ENCODE measurements at regions not wholly inside any gene's neighbourhood (a gene's known extent, or its start where the extent isn't known, plus 50 kb on each side); places are given as distances from the start of the nearest gene placed in this dataset.

DNA sequence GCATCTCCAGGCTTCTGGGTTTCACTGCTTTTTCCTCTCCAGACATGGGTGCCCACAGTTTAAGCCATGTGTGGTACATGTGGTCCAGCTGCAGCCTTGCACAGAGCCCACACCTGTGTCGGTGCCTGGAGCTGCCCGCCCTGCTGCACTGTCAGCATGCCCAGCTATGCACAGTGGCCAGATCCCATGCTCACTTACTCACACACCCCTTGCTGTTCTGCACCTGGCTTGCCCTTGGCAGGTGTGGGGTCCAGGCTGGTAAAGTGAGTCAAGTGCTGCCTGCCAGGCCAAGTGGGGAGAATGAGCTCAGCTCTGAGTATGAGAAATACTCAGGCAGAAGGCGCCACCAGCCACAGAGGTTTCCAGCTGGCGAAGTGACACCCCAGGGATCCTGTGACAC, 739.9 kb downstream of the CDH11 start:
- Histone ChIP-seq H3K27me3 (no peaks in the 10 kb centered on the region), H3K9me3 (no peaks in the 10 kb centered on the region), H3K36me3 (no peaks in the 10 kb centered on the region), H3K4me1 (no peaks in the 10 kb centered on the region), H3K27ac (no peak overlapping the region), H3K4me3 (no peak overlapping the region)
- no peak for DNase-seq (ENCODE audit: extremely low spot score in 2 of 2)
- intact Hi-C loops (cut with DNase I): no loop called here
- TF ChIP-seq POLR2AphosphoS5 (IDR thresholded peaks at IDR 0.05; ENCODE audit: insufficient read depth in 1 of 2, low read depth in 1 of 2) (no peak), POLR2A (IDR thresholded peaks at IDR 0.05) (no peak), CTCF (IDR thresholded peaks at IDR 0.05) (no peak)

GRCh38 chr16:64380751-64381150, 741.1 kb downstream of the CDH11 start:
- Histone ChIP-seq H3K36me3 (no peaks in the 10 kb centered on the region), H3K4me3 (no peak overlapping the region), H3K4me1 (no peaks in the 10 kb centered on the region), H3K27me3 (no peaks in the 10 kb centered on the region), H3K9me3 (no peaks in the 10 kb centered on the region), H3K27ac (no peak overlapping the region)
- intact Hi-C loops (cut with DNase I): no loop called here
- no peak for TF ChIP-seq POLR2AphosphoS5 (IDR thresholded peaks at IDR 0.05; ENCODE audit: insufficient read depth in 1 of 2, low read depth in 1 of 2)
- TF ChIP-seq CTCF (IDR thresholded peaks at IDR 0.05): no peak
- TF ChIP-seq POLR2A (IDR thresholded peaks at IDR 0.05): no peak
- DNase-seq (ENCODE audit: extremely low spot score in 2 of 2): no peak

DNA sequence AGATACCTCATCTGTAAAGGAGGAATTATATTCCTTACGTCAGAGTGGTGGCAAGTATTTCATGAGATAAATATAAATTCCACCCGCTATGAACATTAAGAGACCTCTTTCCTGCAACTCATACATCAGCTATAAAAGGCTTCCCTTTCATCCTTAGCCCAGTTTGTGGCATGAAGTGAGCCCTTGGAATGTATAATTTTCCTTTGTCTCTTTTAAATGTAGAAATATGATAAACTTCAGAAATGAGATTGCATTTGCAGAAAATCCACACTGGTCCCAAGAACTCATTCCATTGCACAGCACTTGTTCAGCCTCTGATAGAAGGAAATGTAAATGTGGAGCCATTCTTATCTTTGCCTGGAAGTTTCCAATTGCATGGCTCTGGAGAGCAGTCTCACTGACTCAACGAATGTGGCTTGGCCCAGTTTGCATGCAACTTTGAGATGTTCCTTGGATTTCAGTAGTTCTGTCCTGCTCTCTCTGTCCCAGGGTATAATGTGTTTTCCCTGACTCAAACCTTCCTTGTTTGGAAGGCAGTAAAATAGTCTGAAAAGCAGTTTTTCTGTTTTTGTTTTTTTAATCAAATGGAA, 746.4 kb downstream of the CDH11 start:
- no peak for DNase-seq (ENCODE audit: extremely low spot score in 2 of 2)

GRCh38 chr16:64370112-64370511, 751.8 kb downstream of the CDH11 start:
- DNase-seq (ENCODE audit: extremely low spot score in 2 of 2): no peak
- TF ChIP-seq POLR2AphosphoS5 (IDR thresholded peaks at IDR 0.05; ENCODE audit: insufficient read depth in 1 of 2, low read depth in 1 of 2): no peak
- TF ChIP-seq POLR2A (IDR thresholded peaks at IDR 0.05): no peak
- no peak for TF ChIP-seq CTCF (IDR thresholded peaks at IDR 0.05)
- intact Hi-C loops (cut with DNase I): no loop called here
- Histone ChIP-seq H3K36me3 (no peaks in the 10 kb centered on the region), H3K27ac (no peak overlapping the region), H3K27me3 (no peaks in the 10 kb centered on the region), H3K4me1 (no peaks in the 10 kb centered on the region), H3K9me3 (no peaks in the 10 kb centered on the region), H3K4me3 (no peak overlapping the region)

More for the DNA sequence above, 746.4 kb downstream of the CDH11 start:
- Histone ChIP-seq H3K9me3 (no peaks in the 10 kb centered on the region), H3K4me1 (no peaks in the 10 kb centered on the region), H3K27me3 (no peaks in the 10 kb centered on the region), H3K27ac (no peak overlapping the region), H3K36me3 (no peaks in the 10 kb centered on the region), H3K4me3 (no peak overlapping the region)
- no peak for TF ChIP-seq POLR2A (IDR thresholded peaks at IDR 0.05)
- TF ChIP-seq CTCF (IDR thresholded peaks at IDR 0.05): no peak
- no peak for TF ChIP-seq POLR2AphosphoS5 (IDR thresholded peaks at IDR 0.05; ENCODE audit: insufficient read depth in 1 of 2, low read depth in 1 of 2)
- intact Hi-C loops (cut with DNase I): no loop called here

DNA sequence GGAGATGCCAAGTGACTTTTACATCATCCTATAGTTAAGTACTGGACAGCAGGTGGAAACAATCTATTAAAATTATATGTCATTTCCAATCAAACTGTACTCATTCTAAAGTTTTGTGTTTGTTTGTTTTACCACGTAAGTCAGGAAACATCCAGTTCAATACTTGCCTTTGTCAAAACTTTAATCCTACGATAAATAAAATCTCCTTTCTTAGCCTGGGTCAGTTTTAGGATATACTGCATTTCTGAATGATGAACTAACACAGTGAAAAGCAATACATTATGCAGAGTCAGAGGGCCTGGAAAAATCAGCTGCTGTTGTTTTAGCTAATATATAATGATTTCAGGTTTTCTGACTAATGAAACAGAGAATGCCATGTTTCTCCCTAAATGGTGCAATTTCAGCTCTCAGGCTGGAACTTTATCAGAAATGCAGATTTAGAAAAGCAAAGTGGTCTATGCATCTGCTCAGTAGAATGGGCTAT, 756.4 kb downstream of the CDH11 start:
- H3K27me3 ChIP-seq: no peaks in the 10 kb centered on the region
- TF ChIP-seq CTCF (IDR thresholded peaks at IDR 0.05): no peak
- TF ChIP-seq POLR2AphosphoS5 (IDR thresholded peaks at IDR 0.05; ENCODE audit: insufficient read depth in 1 of 2, low read depth in 1 of 2): no peak
- no peak for TF ChIP-seq POLR2A (IDR thresholded peaks at IDR 0.05)
- H3K4me1 ChIP-seq: no peaks in the 10 kb centered on the region
- no peak overlapping the region for H3K27ac ChIP-seq
- DNase-seq (ENCODE audit: extremely low spot score in 2 of 2): no peak
- H3K9me3 ChIP-seq: no peaks in the 10 kb centered on the region
- H3K4me3 ChIP-seq: no peak overlapping the region
- intact Hi-C loops (cut with DNase I): no loop called here
- no peaks in the 10 kb centered on the region for H3K36me3 ChIP-seq

Data from vagina (tissue), 2 donors.